Adrenal gland (tissue), 5 donors: ENCODE measurements at regions not wholly inside any gene's neighbourhood (a gene's known extent, or its start where the extent isn't known, plus 50 kb on each side); places are given as distances from the start of the nearest gene placed in this dataset.

Experiments used
- CTCF ChIP-seq, 6 experiments: fragments of 450-650 bp in 4 of 6; fragments of 200-600 bp in 2 of 6; sonication (generic) in 1 of 6; IDR thresholded peaks; 1 replicate in 5 of 6; 2 replicates in 1 of 6; pipeline versions ENCODE4 v1.5.1 to v1.8.0; 2016 to 2021; ENCODE audit warnings: antibody characterized with exemption in 6 of 6, mild to moderate bottlenecking in 2 of 6, moderate library complexity in 1 of 6
- POLR2A ChIP-seq, 2 donors: fragments of 450-650 bp; IDR thresholded peaks; one replicate each; pipeline ENCODE4 v1.6.1; 2017; ENCODE audit warnings: antibody characterized with exemption in 2 of 2, mild to moderate bottlenecking in 2 of 2, moderate library complexity in 1 of 2
- donor health status: DM: no; HTN: no; CAD: no.

- no peak for TF ChIP-seq CTCF (IDR thresholded peaks at IDR 0.05)
- TF ChIP-seq POLR2A (IDR thresholded peaks at IDR 0.05): no peak
These were observed 225.7 kb downstream of the MEX3B start for GRCh38 chr15:81819924-81820635.
